ENCODE measurements at regions not wholly inside any gene's neighbourhood (a gene's known extent, or its start where the extent isn't known, plus 50 kb on each side); places are given as distances from the start of the nearest gene placed in this dataset.

DNA sequence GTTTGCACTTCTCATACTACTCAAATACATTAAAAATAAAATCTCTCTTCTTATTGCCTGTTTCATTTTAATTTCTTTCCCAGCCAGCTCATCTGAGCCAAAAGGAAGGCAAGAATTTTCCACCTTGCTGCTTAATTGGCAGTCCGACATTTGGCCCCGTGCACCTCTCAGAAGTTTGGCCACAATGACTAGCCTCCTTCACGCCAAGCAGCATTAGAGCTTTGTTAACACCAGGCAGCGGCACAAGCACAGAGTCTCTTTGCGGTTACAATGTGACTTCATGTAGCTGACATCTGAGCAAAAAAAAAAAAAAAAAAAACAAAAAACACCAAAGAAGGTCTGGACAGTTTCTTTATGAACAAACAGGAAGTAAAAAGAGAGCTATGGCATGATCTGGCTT lies 248.9 kb downstream of the OSR1 start:
- TF ChIP-seq CTCF (IDR thresholded peaks at IDR 0.05): no peak
- DNase-seq (no peak), ATAC-seq (no peak)
- Histone ChIP-seq H3K27ac (no peak overlapping the region), H3K36me3 (no peaks in the 10 kb centered on the region), H3K4me3 (no peak overlapping the region), H3K4me1 (peaks cover 4% of the 10 kb centered on the region), H3K9me3 (no peaks in the 10 kb centered on the region), H3K27me3 (no peaks in the 10 kb centered on the region)
- intact Hi-C loops (cut with DNase I): no loop called here

DNA sequence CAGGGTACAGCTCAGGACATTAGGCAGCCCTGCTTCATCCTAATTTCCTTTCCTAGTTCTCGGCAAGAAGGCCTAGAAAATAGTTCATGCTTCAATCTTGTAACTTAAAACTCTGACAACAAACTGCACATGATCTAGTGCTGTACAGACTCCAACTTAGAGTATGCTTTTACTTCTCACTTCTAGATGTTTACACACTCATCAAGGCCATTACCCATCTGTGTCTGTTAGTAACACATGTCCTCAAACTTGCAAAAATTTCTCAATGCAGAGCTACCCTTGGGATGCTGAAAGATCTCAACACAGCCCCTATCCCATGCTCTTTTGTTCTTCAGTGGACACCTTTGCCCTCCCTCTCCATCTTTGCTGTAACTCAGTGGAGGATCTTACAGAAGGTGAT lies 252.0 kb downstream of the OSR1 start:
- Histone ChIP-seq H3K27ac (no peak overlapping the region), H3K9me3 (no peaks in the 10 kb centered on the region), H3K4me3 (no peak overlapping the region), H3K4me1 (peaks cover 4% of the 10 kb centered on the region), H3K27me3 (no peaks in the 10 kb centered on the region), H3K36me3 (no peaks in the 10 kb centered on the region)
- no peak for TF ChIP-seq CTCF (IDR thresholded peaks at IDR 0.05)
- no peak for DNase-seq
- intact Hi-C loops (cut with DNase I): no loop called here
- ATAC-seq: no peak

GRCh38 chr2:19104503-19104902 lies 253.9 kb downstream of the OSR1 start:
- Histone ChIP-seq H3K27ac (peak overlapping the region; percentile 56), H3K27me3 (no peaks in the 10 kb centered on the region), H3K36me3 (no peaks in the 10 kb centered on the region), H3K4me1 (peaks cover 4% of the 10 kb centered on the region), H3K4me3 (no peak overlapping the region), H3K9me3 (no peaks in the 10 kb centered on the region)
- TF ChIP-seq CTCF (IDR thresholded peaks at IDR 0.05): no peak
- intact Hi-C loops (cut with DNase I): no loop called here
- ATAC-seq: peak; percentile 92
- peak; percentile 52 for DNase-seq

GRCh38 chr2:19102696-19103423 lies 255.6 kb downstream of the OSR1 start:
- DNase-seq (no peak), ATAC-seq (no peak)
- intact Hi-C loops (cut with DNase I): no loop called here
- no peaks in the 10 kb centered on the region for H3K9me3 ChIP-seq
- no peak for TF ChIP-seq CTCF (IDR thresholded peaks at IDR 0.05)
- H3K4me1 ChIP-seq: peaks cover 4% of the 10 kb centered on the region
- H3K27ac ChIP-seq: no peak overlapping the region
- H3K36me3 ChIP-seq: no peaks in the 10 kb centered on the region
- no peaks in the 10 kb centered on the region for H3K27me3 ChIP-seq
- H3K4me3 ChIP-seq: no peak overlapping the region

DNA sequence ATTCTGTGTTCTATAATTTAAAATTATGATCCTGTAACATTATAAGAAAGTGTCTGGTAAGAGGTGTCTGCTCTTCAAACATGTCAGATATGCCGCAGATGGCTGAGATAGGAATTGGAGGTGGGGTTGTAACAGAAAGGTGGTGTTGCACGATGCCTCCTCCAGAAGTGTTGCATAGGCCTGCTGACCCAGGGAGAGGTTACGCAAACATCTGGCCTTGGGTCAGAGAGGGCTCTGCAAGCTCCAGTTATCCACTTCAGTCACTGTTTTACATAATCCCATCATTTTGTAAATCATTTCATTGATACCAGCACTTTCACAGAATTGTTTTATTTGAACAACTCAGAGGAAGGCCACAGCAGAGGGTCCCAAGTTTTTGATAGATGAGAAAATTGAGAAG lies 256.5 kb downstream of the OSR1 start:
- peaks cover 4% of the 10 kb centered on the region for H3K4me1 ChIP-seq
- no peak overlapping the region for H3K27ac ChIP-seq
- DNase-seq (no peak), ATAC-seq (no peak)
- H3K4me3 ChIP-seq: no peak overlapping the region
- H3K27me3 ChIP-seq: no peaks in the 10 kb centered on the region
- intact Hi-C loops (cut with DNase I): no loop called here
- no peaks in the 10 kb centered on the region for H3K36me3 ChIP-seq
- TF ChIP-seq CTCF (IDR thresholded peaks at IDR 0.05): no peak
- no peaks in the 10 kb centered on the region for H3K9me3 ChIP-seq

DNA sequence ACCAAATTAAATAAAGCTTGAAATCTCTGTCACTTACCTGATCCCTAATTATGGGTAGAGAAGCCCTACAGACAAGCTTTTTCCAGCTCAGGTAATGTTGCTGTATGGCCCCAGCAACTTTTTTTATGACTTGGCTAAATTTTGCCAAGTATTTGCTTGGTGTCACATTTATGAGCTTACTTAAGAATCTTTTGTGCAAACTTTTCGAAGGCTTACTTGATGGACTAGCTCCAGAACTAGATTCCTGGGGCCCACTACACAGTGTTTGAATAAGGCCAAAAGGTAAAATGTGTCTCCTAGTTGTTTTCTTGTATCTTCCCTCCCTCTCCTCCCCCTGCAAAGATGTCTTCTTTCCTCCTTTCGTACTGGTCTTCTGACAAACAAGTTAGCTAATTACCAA lies 257.9 kb downstream of the OSR1 start:
- H3K27ac ChIP-seq: no peak overlapping the region
- H3K4me3 ChIP-seq: no peak overlapping the region
- peak; percentile 20 for ATAC-seq
- no peaks in the 10 kb centered on the region for H3K9me3 ChIP-seq
- H3K4me1 ChIP-seq: peaks cover 4% of the 10 kb centered on the region
- DNase-seq: no peak
- no peak for TF ChIP-seq CTCF (IDR thresholded peaks at IDR 0.05)
- no peaks in the 10 kb centered on the region for H3K36me3 ChIP-seq
- no peaks in the 10 kb centered on the region for H3K27me3 ChIP-seq
- intact Hi-C loops (cut with DNase I): no loop called here

Data from upper lobe of right lung (tissue), 1 donor.